ENCODE measurements at regions not wholly inside any gene's neighbourhood (a gene's known extent, or its start where the extent isn't known, plus 50 kb on each side); places are given as distances from the start of the nearest gene placed in this dataset.

GRCh38 chr2:39603436-39603835 lies 62.3 kb upstream of the TMEM178A start:
- DNase-seq (ENCODE audit: low spot score): no peak
- no peak overlapping the region for H3K27ac ChIP-seq
- POLR2A ChIA-PET (ENCODE audit: low non-redundant PET): no interaction called here
- TF ChIP-seq, protein P1, sequence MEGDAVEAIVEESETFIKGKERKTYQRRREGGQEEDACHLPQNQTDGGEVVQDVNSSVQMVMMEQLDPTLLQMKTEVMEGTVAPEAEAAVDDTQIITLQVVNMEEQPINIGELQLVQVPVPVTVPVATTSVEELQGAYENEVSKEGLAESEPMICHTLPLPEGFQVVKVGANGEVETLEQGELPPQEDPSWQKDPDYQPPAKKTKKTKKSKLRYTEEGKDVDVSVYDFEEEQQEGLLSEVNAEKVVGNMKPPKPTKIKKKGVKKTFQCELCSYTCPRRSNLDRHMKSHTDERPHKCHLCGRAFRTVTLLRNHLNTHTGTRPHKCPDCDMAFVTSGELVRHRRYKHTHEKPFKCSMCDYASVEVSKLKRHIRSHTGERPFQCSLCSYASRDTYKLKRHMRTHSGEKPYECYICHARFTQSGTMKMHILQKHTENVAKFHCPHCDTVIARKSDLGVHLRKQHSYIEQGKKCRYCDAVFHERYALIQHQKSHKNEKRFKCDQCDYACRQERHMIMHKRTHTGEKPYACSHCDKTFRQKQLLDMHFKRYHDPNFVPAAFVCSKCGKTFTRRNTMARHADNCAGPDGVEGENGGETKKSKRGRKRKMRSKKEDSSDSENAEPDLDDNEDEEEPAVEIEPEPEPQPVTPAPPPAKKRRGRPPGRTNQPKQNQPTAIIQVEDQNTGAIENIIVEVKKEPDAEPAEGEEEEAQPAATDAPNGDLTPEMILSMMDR (conservative IDR thresholded peaks at IDR 0.05; ENCODE audit: low read depth): no peak
- CTCF ChIA-PET: interaction anchor here (0.5 kb wide), 1 partner anchor 223 kb away, joined by 3 read pairs; no protein-coding TSS in a partner anchor

GRCh38 chr2:39604866-39605265 lies 60.9 kb upstream of the TMEM178A start:
- ChIA-PET CTCF (no interaction called here), POLR2A (ENCODE audit: low non-redundant PET) (no interaction called here)
- DNase-seq (ENCODE audit: low spot score): no peak
- no peak overlapping the region for H3K27ac ChIP-seq
- TF ChIP-seq, protein P1 (conservative IDR thresholded peaks at IDR 0.05; ENCODE audit: low read depth): no peak

GRCh38 chr2:39606585-39606984 lies 59.1 kb upstream of the TMEM178A start:
- no peak overlapping the region for H3K27ac ChIP-seq
- TF ChIP-seq, protein P1 (conservative IDR thresholded peaks at IDR 0.05; ENCODE audit: low read depth): no peak
- POLR2A ChIA-PET (ENCODE audit: low non-redundant PET): no interaction called here
- no peak for DNase-seq (ENCODE audit: low spot score)
- CTCF ChIA-PET: interaction anchor here (0.6 kb wide), 1 partner anchor 1220 kb away, joined by 3 read pairs; no protein-coding TSS in a partner anchor

- TF ChIP-seq, protein P1 (conservative IDR thresholded peaks at IDR 0.05; ENCODE audit: low read depth): no peak
- no peak for DNase-seq (ENCODE audit: low spot score)
- ChIA-PET POLR2A (ENCODE audit: low non-redundant PET) (no interaction called here), CTCF (no interaction called here)
- H3K27ac ChIP-seq: no peak overlapping the region
Observed at GRCh38 chr2:39607538-39608262, 58.0 kb upstream of the TMEM178A start.

DNA sequence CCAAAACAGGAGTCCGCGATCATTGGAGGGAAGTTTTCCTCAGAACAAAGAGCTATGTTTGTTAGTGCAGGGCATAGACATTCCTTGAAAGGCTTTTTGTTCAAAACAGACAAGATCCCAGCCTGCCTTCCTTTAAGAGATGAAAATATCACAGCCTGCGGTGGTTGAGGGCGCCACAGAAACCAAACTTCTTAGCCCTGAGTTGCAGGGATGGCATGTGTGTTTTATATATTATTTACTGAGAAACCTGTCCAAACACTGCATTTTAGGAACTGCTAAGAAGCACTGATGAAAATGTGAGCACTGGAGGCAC lies 57.5 kb upstream of the TMEM178A start:
- ChIA-PET POLR2A (ENCODE audit: low non-redundant PET) (no interaction called here), CTCF (no interaction called here)
- no peak overlapping the region for H3K27ac ChIP-seq
- no peak for DNase-seq (ENCODE audit: low spot score)
- TF ChIP-seq, protein P1 (conservative IDR thresholded peaks at IDR 0.05; ENCODE audit: low read depth): no peak

DNA sequence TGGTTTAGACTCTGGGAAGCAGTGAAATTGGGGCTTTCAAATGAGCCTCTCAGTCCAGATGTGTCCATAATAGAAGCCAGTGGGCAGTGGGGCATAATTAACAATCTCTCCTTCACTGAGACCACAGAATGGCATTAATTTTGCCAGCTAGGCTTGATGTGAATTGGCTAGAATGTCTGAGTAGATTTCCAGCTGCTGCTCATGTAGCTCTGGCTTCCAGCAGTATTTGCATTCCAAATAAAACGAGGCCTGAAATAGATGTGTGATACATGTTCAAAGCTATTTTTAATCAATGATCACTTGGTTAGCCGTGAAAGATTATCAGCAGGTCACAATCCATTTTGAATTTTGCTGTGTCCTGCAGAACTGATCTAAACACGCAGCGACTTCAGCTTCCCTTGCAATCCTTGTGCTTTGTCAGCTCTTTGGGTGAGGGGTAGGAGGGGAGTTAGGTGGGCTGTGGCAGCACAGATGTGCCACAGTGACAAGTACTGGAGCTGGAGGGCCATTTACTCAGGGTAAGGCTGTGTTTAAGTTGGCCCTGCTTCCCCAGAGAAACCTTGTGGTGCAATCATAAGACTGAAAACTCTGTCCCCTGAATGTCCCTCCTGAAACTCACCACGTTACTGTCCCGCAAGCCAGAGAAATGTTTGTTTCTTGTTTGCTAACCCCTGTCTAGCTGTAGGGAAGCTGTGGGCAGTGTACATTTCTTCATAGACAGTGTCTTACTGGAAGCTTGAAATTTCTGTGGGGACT lies 56.9 kb upstream of the TMEM178A start:
- ChIA-PET POLR2A (ENCODE audit: low non-redundant PET) (no interaction called here), CTCF (interaction anchor here (0.6 kb wide), 1 partner anchor 475 kb away, joined by 5 read pairs; no protein-coding TSS in a partner anchor)
- DNase-seq (ENCODE audit: low spot score): no peak
- TF ChIP-seq, protein P1 (conservative IDR thresholded peaks at IDR 0.05; ENCODE audit: low read depth): no peak
- no peak overlapping the region for H3K27ac ChIP-seq

Measured in RWPE1 (cell line).